Activated CD8-positive, alpha-beta memory T cell treated with anti-CD3 and anti-CD28 coated beads, Interleukin-2, amount 10 ng/mL, durations not matched to agents 7 days and 5 days (primary cell): ENCODE measurements at regions not wholly inside any gene's neighbourhood (a gene's known extent, or its start where the extent isn't known, plus 50 kb on each side); places are given as distances from the start of the nearest gene placed in this dataset.
"Not testable (repeated sequence)": the region's sequence is repeated elsewhere in the genome, so short reads cannot be mapped to it uniquely, and the experiment has no call there.

Experiments
- ATAC-seq: fragments of 150-1000 bp; cut with Tn5 transposase; one replicate; pipeline ENCODE4 v1.10.0; 2021; ENCODE audit warnings: moderate library complexity
- CTCF ChIA-PET: fragments of 350-600 bp; sonication (Branson Sonifier 250); formaldehyde crosslinking; loops from one replicate; lab custom pipeline; 2021; ENCODE audit warnings: antibody characterized with exemption; lab: Charles Lee
- DNase-seq: peaks from one replicate; pipeline ENCODE4 v3.0.0-alpha.2; 2020
- H3K27ac Mint-ChIP-seq: one replicate; pipeline ENCODE4 v1.8.0; 2021; ENCODE audit warnings: mild to moderate bottlenecking, mixed read lengths
- H3K27me3 Mint-ChIP-seq: one replicate; pipeline ENCODE4 v1.8.0; 2021; ENCODE audit warnings: mixed read lengths
- H3K36me3 Mint-ChIP-seq: one replicate; pipeline ENCODE4 v1.8.0; 2021; ENCODE audit warnings: mild to moderate bottlenecking, mixed read lengths
- H3K4me1 Mint-ChIP-seq: one replicate; pipeline ENCODE4 v1.8.0; 2021; ENCODE audit warnings: mixed read lengths
- H3K4me3 Mint-ChIP-seq: one replicate; pipeline ENCODE4 v1.8.0; 2021; ENCODE audit warnings: mild to moderate bottlenecking, moderate library complexity, mixed read lengths
- H3K9me3 Mint-ChIP-seq: one replicate; pipeline ENCODE4 v1.8.0; 2022; ENCODE audit warnings: low read depth, mixed read lengths

DNA sequence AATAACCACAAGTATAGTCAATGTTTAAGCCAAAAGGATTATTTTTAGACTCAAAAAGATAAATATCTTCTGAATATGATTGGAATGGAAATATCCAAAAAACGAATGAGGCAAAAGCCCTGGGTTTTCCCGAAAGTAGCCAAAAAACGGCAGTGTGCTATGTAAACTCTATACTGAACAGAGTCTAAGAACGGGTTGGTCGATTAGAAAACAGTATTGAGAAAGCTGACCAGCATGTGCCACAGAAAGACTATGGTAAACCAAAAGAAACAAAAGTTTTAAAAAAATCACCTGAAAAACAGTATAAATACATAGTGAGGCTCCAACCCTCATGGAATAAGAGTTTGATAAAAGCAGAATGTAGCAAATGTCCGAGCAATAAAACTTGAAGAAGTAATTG, 92.0 kb upstream of the DLGAP1 start:
- CTCF ChIA-PET, result no interaction called here
- Mint-ChIP-seq H3K36me3 (no peaks in the 10 kb centered on the region), H3K27me3 (no peaks in the 10 kb centered on the region), H3K4me1 (no peaks in the 10 kb centered on the region), H3K9me3 (peaks cover 10% of the 10 kb centered on the region), H3K4me3 (no peak overlapping the region), H3K27ac (no peak overlapping the region)
- no peak for DNase-seq
- no peak for ATAC-seq

GRCh38 chr18:4544142-4544541, 89.0 kb upstream of the DLGAP1 start:
- Mint-ChIP-seq H3K27ac (no peak overlapping the region), H3K27me3 (no peaks in the 10 kb centered on the region), H3K4me3 (no peak overlapping the region), H3K36me3 (no peaks in the 10 kb centered on the region), H3K9me3 (peaks cover 8% of the 10 kb centered on the region), H3K4me1 (no peaks in the 10 kb centered on the region)
- CTCF ChIA-PET, result no interaction called here
- no peak for ATAC-seq
- no peak for DNase-seq

DNA sequence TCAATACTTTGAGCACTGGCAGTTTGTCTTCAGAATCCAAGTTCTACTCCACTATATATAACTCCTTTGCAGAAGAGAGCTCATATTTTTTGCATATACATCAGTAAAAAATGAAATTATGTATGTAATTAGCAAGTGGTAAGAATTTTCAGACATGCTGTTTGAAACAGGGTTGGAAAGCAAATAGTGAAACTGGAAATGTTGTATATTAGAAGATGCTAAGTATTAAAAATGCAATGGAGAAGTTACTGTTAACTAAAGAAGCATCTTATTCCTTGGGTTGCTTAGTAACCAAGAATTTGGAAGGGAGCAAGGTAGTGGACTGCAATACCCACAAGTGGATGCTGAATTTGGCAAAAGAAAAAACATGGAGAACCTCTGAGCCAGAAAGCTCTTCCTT, 88.6 kb upstream of the DLGAP1 start:
- CTCF ChIA-PET, result no interaction called here
- H3K9me3 Mint-ChIP-seq, result peaks cover 10% of the 10 kb centered on the region
- H3K4me3 Mint-ChIP-seq, result no peak overlapping the region
- no peaks in the 10 kb centered on the region for H3K27me3 Mint-ChIP-seq
- DNase-seq, result no peak
- H3K27ac Mint-ChIP-seq, result no peak overlapping the region
- no peaks in the 10 kb centered on the region for H3K4me1 Mint-ChIP-seq
- ATAC-seq, result no peak
- no peaks in the 10 kb centered on the region for H3K36me3 Mint-ChIP-seq

GRCh38 chr18:4541588-4541987, 86.5 kb upstream of the DLGAP1 start:
- DNase-seq (no peak), ATAC-seq (no peak)
- Mint-ChIP-seq H3K4me1 (no peaks in the 10 kb centered on the region), H3K36me3 (no peaks in the 10 kb centered on the region), H3K4me3 (no peak overlapping the region), H3K9me3 (peaks cover 14% of the 10 kb centered on the region), H3K27me3 (no peaks in the 10 kb centered on the region), H3K27ac (no peak overlapping the region)
- CTCF ChIA-PET, result no interaction called here

GRCh38 chr18:4536447-4536846, 81.3 kb upstream of the DLGAP1 start:
- DNase-seq, result no peak
- Mint-ChIP-seq H3K27me3 (no peaks in the 10 kb centered on the region), H3K27ac (no peak overlapping the region), H3K4me1 (no peaks in the 10 kb centered on the region), H3K36me3 (no peaks in the 10 kb centered on the region), H3K9me3 (peaks cover 23% of the 10 kb centered on the region), H3K4me3 (no peak overlapping the region)
- CTCF ChIA-PET, result no interaction called here
- no peak for ATAC-seq

DNA sequence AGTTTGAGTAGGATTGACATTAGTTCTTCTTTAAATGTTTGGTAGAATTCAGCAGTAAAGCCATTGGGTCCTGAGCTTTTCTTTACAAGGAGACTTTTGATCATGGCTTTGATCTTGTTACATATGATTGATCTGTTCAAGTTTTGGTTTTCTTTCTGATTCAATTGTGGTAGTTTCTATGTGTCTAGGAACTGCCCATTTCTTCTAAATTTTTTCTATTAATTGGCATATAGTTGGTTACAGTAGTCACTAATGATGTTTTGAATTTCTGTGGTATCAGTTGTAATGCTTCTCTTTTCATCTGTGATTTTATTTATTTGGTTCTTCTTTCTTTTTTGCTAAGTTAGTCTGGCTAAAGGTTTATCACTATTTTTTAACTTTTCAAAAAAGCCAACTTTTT, 73.3 kb upstream of the DLGAP1 start:
- CTCF ChIA-PET, result no interaction called here
- ATAC-seq, result no peak
- H3K9me3 Mint-ChIP-seq, result peaks cover 23% of the 10 kb centered on the region

GRCh38 chr18:4527826-4528225, 72.7 kb upstream of the DLGAP1 start:
- H3K27me3 Mint-ChIP-seq, H3K4me1 Mint-ChIP-seq, ATAC-seq, CTCF ChIA-PET, H3K4me3 Mint-ChIP-seq, H3K27ac Mint-ChIP-seq, H3K36me3 Mint-ChIP-seq, DNase-seq: not testable (repeated sequence)
- peaks cover 20% of the 10 kb centered on the region for H3K9me3 Mint-ChIP-seq

More for the DNA sequence above, 73.3 kb upstream of the DLGAP1 start:
- Mint-ChIP-seq H3K4me3 (no peak overlapping the region), H3K27me3 (no peaks in the 10 kb centered on the region), H3K36me3 (no peaks in the 10 kb centered on the region), H3K4me1 (no peaks in the 10 kb centered on the region), H3K27ac (no peak overlapping the region)
- DNase-seq, result no peak

GRCh38 chr18:4524096-4524495, 69.0 kb upstream of the DLGAP1 start:
- CTCF ChIA-PET, result no interaction called here
- ATAC-seq (no peak), DNase-seq (no peak)
- Mint-ChIP-seq H3K4me3 (no peak overlapping the region), H3K36me3 (no peaks in the 10 kb centered on the region), H3K27ac (no peak overlapping the region), H3K4me1 (no peaks in the 10 kb centered on the region), H3K9me3 (peaks cover 15% of the 10 kb centered on the region), H3K27me3 (no peaks in the 10 kb centered on the region)

DNA sequence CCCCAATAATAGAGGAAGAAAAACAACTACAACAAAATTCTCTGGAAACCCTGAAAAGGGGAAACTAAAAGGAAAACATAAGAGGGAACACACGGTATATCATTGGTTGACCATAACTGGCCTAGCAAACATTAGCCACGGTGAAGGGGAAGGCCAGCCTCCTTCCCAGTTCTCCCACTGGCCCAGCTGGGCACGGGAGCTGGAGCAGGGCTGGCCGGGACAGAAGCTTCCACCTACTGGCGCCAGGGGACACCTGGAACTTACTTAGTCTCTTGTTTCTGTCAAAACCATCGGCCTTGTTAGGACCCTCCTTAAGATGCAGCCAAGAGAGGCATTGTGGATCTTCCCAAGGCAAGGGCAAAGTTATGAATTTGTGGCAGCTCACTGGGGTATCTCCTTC, 56.1 kb upstream of the DLGAP1 start:
- CTCF ChIA-PET, result no interaction called here
- no peak overlapping the region for H3K4me3 Mint-ChIP-seq
- peaks cover 15% of the 10 kb centered on the region for H3K9me3 Mint-ChIP-seq
- no peak for DNase-seq
- no peak overlapping the region for H3K27ac Mint-ChIP-seq
- H3K4me1 Mint-ChIP-seq, result no peaks in the 10 kb centered on the region
- ATAC-seq, result no peak
- H3K36me3 Mint-ChIP-seq, result peaks cover 2% of the 10 kb centered on the region
- no peaks in the 10 kb centered on the region for H3K27me3 Mint-ChIP-seq

- Mint-ChIP-seq H3K4me3 (no peak overlapping the region), H3K27ac (peak overlapping the region; percentile 79), H3K36me3 (peaks cover 2% of the 10 kb centered on the region), H3K9me3 (peaks cover 12% of the 10 kb centered on the region), H3K4me1 (no peaks in the 10 kb centered on the region), H3K27me3 (no peaks in the 10 kb centered on the region)
- DNase-seq, result no peak
- peak; percentile 42 for ATAC-seq
- CTCF ChIA-PET, result no interaction called here
These were observed 55.6 kb upstream of the DLGAP1 start for GRCh38 chr18:4510711-4511110.

- CTCF ChIA-PET, result no interaction called here
- H3K27ac Mint-ChIP-seq, result peak overlapping the region; percentile 79
These were observed 55.1 kb upstream of the DLGAP1 start for GRCh38 chr18:4510160-4510559.

More at GRCh38 chr18:4510160-4510559, 55.1 kb upstream of the DLGAP1 start:
- no peaks in the 10 kb centered on the region for H3K27me3 Mint-ChIP-seq
- peaks cover 2% of the 10 kb centered on the region for H3K36me3 Mint-ChIP-seq
- no peaks in the 10 kb centered on the region for H3K4me1 Mint-ChIP-seq
- H3K9me3 Mint-ChIP-seq, result peaks cover 12% of the 10 kb centered on the region
- no peak overlapping the region for H3K4me3 Mint-ChIP-seq
- DNase-seq (no peak), ATAC-seq (no peak)
